RWPE1 (cell line): ENCODE measurements at regions not wholly inside any gene's neighbourhood (a gene's known extent, or its start where the extent isn't known, plus 50 kb on each side); places are given as distances from the start of the nearest gene placed in this dataset.

Experiments
- CTCF ChIA-PET: fragments of 350-600 bp; sonication (Branson Sonifier 250); formaldehyde crosslinking; extraction: SDS; loops from one replicate; lab custom pipeline; 2021; lab: Yijun Ruan, JAX
- POLR2A ChIA-PET: fragments of 400-600 bp; formaldehyde crosslinking; extraction: SDS; loops from one replicate; lab custom pipeline; 2020; ENCODE audit warnings: antibody characterized with exemption; ENCODE audit not compliant: low non-redundant PET; lab: Yijun Ruan, JAX
- DNase-seq: peaks from one replicate; pipeline ENCODE4 v3.0.0; 2012; ENCODE audit warnings: low spot score
- H3K27ac ChIP-seq: fragments of 450-650 bp; 2 replicates; pipeline ENCODE4 v1.5.1; 2017
- TF ChIP-seq, protein P1 (sequence below): fragments of 450-650 bp; conservative IDR thresholded peaks from 2 replicates; pipeline ENCODE4 v1.5.1; 2017; ENCODE audit warnings: low read depth, mild to moderate bottlenecking

DNA sequence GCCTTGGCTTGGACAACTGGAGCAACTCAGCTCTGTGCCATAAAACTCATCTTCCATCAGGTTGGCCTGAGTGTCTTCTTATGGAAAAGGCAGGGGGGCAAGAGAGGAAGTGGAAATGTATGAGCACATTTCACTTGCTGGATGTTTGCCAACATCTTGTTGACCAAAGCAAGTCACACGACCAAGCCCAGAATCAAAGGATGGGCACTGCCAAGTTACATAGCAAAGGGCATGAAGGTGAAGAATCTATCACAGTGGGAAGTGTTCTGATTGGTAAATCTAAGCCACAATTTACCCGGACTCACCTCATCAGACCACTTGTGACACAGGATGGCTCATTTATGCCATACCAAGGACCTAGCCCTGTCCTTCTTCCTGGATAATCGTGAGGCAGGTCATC, 310.5 kb upstream of the IRX5 start:
- H3K27ac ChIP-seq = no peak overlapping the region
- POLR2A ChIA-PET = no interaction called here
- CTCF ChIA-PET = no interaction called here
- no peak for DNase-seq
- TF ChIP-seq, protein P1, sequence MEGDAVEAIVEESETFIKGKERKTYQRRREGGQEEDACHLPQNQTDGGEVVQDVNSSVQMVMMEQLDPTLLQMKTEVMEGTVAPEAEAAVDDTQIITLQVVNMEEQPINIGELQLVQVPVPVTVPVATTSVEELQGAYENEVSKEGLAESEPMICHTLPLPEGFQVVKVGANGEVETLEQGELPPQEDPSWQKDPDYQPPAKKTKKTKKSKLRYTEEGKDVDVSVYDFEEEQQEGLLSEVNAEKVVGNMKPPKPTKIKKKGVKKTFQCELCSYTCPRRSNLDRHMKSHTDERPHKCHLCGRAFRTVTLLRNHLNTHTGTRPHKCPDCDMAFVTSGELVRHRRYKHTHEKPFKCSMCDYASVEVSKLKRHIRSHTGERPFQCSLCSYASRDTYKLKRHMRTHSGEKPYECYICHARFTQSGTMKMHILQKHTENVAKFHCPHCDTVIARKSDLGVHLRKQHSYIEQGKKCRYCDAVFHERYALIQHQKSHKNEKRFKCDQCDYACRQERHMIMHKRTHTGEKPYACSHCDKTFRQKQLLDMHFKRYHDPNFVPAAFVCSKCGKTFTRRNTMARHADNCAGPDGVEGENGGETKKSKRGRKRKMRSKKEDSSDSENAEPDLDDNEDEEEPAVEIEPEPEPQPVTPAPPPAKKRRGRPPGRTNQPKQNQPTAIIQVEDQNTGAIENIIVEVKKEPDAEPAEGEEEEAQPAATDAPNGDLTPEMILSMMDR = no peak

DNA sequence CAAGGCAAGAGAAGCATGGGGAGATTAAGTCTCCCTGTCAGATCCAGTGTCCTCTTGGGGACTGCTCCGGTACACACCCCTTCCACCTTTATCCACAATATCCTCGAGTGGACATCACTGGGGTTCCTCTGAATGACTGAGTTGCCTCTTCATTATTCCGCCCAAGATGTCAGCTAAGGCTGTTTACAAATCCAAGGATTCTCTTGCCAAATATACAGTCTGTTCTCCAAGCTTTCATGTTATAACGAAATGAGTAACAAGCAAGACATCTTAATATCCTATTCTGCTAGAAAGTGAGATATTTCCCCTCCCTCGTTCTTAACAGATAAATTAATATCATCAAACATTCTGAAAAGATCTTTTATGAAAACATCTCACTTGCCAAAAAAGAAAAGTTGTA, 314.1 kb upstream of the IRX5 start:
- DNase-seq = no peak
- POLR2A ChIA-PET = no interaction called here
- CTCF ChIA-PET = no interaction called here
- TF ChIP-seq, protein P1 = no peak
- H3K27ac ChIP-seq = no peak overlapping the region

DNA sequence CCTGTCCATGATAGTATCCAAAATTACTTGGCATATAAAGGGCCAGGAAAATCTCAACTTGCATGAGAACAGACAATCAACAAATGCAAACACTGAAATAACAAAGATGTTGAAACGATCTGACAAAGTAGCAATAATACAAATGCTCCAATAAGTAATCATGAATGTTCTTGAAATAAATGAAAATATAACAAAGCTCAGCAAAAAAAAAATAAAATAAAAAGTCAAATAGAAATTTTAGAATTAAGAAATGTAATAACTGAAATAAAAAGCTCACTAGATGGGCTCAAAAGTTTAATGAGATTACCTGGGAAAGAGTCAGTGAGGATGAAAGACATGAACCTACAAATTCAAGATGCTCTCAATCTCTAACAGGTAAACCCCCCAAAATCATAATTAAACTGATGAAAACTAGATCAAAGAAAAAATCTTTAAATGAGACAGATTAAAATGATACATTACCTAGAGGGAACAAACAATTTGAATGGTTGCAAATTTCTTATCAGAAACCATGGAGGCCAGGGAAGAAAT, 319.0 kb upstream of the IRX3 start:
- ChIA-PET CTCF (no interaction called here), POLR2A (no interaction called here)
- TF ChIP-seq, protein P1 = no peak
- H3K27ac ChIP-seq = no peak overlapping the region
- DNase-seq = no peak

DNA sequence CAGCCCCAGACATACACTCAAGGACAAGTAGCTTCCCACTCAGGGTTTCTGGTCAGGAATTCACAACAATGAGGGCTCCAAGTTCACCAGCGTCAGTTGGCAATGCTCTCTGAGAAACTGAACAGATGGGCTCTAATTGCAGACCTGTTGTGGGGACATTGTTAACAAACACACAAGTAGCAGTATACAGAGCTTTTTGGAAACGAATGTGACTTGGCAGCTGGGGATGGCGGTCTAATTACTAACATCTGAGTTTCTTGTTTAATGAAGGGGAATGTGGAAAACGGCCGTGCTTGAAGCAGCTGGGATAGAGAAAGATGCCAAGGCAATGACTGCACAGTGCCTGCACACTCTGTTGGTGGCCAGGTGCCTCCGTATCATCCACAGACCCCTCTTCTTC, 316.1 kb upstream of the IRX3 start:
- POLR2A ChIA-PET = no interaction called here
- no peak for DNase-seq
- TF ChIP-seq, protein P1 = no peak
- CTCF ChIA-PET = no interaction called here
- H3K27ac ChIP-seq = no peak overlapping the region

DNA sequence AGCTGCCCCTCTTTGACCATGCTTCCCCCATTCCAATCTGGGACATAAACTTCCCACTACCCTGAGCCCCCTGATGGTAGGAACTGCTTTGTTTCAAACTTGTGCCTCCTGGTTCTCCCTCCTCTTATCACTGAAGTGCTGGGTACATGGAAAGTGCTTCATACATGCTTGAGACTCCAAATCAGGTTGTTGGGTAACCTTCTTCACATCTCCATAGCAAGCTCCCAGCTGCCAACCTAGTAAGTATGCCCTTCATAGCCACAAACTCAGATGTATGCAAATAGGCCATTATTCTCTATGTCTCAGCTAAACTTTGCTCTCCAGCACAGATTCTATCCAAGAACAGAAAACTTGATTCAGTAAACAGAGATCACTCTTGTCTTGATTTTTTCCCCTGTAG, 310.6 kb upstream of the IRX3 start:
- CTCF ChIA-PET = interaction anchor here (0.7 kb wide), 1 partner anchor 164 kb away, joined by 13 read pairs; no protein-coding TSS in a partner anchor
- no peak overlapping the region for H3K27ac ChIP-seq
- no peak for DNase-seq
- POLR2A ChIA-PET = no interaction called here
- TF ChIP-seq, protein P1 = no peak

DNA sequence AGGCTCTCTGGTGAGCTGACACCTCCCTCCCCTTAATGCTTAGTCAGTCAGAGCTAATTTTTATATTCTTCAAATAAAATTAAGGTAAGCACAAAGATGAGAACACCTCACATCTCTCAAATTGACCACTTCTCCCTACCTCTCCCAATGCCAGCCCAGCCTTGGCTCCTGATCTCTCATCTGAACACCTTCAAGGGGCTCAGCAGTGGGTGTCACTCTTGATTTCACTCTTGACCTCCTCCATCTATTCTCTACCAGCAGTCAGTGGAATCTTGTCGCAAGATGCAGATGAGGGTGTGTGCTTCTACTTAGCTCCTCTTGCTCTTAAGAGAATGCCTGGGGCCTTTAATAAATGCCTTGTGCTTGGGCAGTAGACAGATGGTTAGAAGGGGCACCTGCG, 309.0 kb upstream of the IRX3 start:
- DNase-seq = no peak
- POLR2A ChIA-PET = no interaction called here
- CTCF ChIA-PET = no interaction called here
- TF ChIP-seq, protein P1 = no peak
- H3K27ac ChIP-seq = no peak overlapping the region
